ENCODE measurements at regions not wholly inside any gene's neighbourhood (a gene's known extent, or its start where the extent isn't known, plus 50 kb on each side); places are given as distances from the start of the nearest gene placed in this dataset.

- Histone ChIP-seq H3K56ac (ENCODE audit: extremely low read depth, insufficient read depth, low read length) (no peak overlapping the region), H3K14ac (replicated peaks; ENCODE audit: low read depth, low read length) (no peak overlapping the region), H3K9me1 (ENCODE audit: insufficient read depth, low read length) (no peaks in the 10 kb centered on the region), H3K18ac (ENCODE audit: low read depth, low read length) (no peak overlapping the region), H2BK120ac (ENCODE audit: low read depth, low read length) (no peak overlapping the region), H3K4me1 (ENCODE audit: control insufficient read depth, insufficient read depth, low read length) (no peaks in the 10 kb centered on the region), H3K4me3 (ENCODE audit: insufficient read depth, low read depth, low read length) (no peak overlapping the region), H4K91ac (ENCODE audit: insufficient read depth, low read depth, low read length) (no peak overlapping the region), H2BK5ac (ENCODE audit: low read depth, low read length, poor library complexity, severe bottlenecking) (no peak overlapping the region), H3K9me3 (ENCODE audit: control insufficient read depth, insufficient read depth, low read length) (no peaks in the 10 kb centered on the region), H2AFZ (replicated peaks; ENCODE audit: low read length, poor library complexity) (no peak overlapping the region), H4K20me1 (ENCODE audit: insufficient read depth, low read length) (no peaks in the 10 kb centered on the region), H2BK20ac (ENCODE audit: low read depth, low read length) (no peak overlapping the region), H2BK15ac (ENCODE audit: low read depth, low read length) (no peak overlapping the region), H2AK9ac (replicated peaks; ENCODE audit: low read depth, low read length, poor library complexity) (no peak overlapping the region), H3K36me3 (ENCODE audit: control insufficient read depth, insufficient read depth, low read length) (no peaks in the 10 kb centered on the region), H4K8ac (ENCODE audit: low read depth in 2 of 2, low read length in 2 of 2) (no peak overlapping the region), H3K4ac (ENCODE audit: low read depth, low read length) (no peak overlapping the region), H3K23ac (ENCODE audit: low read depth, low read length) (no peak overlapping the region), H3K79me1 (ENCODE audit: low read depth in 1 of 2, low read length in 2 of 2) (no peaks in the 10 kb centered on the region), H3K9ac (ENCODE audit: low read depth, low read length) (no peak overlapping the region), H3K4me2 (ENCODE audit: low read depth, low read length) (no peak overlapping the region), H4K5ac (ENCODE audit: low read depth, low read length) (no peak overlapping the region), H3K27me3 (ENCODE audit: control insufficient read depth, insufficient read depth, low read length) (no peaks in the 10 kb centered on the region), H2AK5ac (ENCODE audit: low read depth, low read length) (no peak overlapping the region), H3K27ac (ENCODE audit: insufficient read depth, low read length) (no peak overlapping the region)
- DNase-seq (no peak), ATAC-seq (ENCODE audit: low read depth) (no peak)
- POLR2A ChIA-PET (ENCODE audit: unreplicated experiment): no interaction called here
- CTCF ChIA-PET: no interaction called here
- intact Hi-C loops (cut with micrococcal nuclease) (loop anchor here (10.0 kb wide), 1 partner anchor 143 kb away; no protein-coding TSS in a partner anchor), dilution Hi-C loops (cut with HindIII; ENCODE audit: low sequenced_read_pairs, unreplicated experiment) (no loop called here), in situ Hi-C loops (cut with MboI; ENCODE audit: low sequenced_read_pairs) (loop anchor here (5.0 to 10.0 kb wide), 2 partner anchors 515 to 603 kb away; no protein-coding TSS in a partner anchor)
- WGBS, 2 experiments (ENCODE audit: extremely low coverage in 2 of 2, insufficient read length in 1 of 2): 80% methylated on average over 2 of the region's 6 CpGs; no CpG with 5 or more reads in 1 of the 2 experiments
- BruUV-seq (replicated peaks): no TSS peak
- TF ChIP-seq ELK1 (IDR thresholded peaks at IDR 0.05; ENCODE audit: borderline replicate concordance, low read depth, low read length): no peak
- TF ChIP-seq, protein P1, sequence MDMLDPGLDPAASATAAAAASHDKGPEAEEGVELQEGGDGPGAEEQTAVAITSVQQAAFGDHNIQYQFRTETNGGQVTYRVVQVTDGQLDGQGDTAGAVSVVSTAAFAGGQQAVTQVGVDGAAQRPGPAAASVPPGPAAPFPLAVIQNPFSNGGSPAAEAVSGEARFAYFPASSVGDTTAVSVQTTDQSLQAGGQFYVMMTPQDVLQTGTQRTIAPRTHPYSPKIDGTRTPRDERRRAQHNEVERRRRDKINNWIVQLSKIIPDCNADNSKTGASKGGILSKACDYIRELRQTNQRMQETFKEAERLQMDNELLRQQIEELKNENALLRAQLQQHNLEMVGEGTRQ (IDR thresholded peaks at IDR 0.05; ENCODE audit: low read depth, low read length): no peak
- TF ChIP-seq CHD1 (IDR thresholded peaks at IDR 0.05; ENCODE audit: low read depth, low read length): no peak
- TF ChIP-seq NFE2L2 (IDR thresholded peaks at IDR 0.05; ENCODE audit: low read depth, low read length): no peak
- TF ChIP-seq BHLHE40 (IDR thresholded peaks at IDR 0.05; ENCODE audit: low read depth, low read length): no peak
- no peak for TF ChIP-seq MAFK (IDR thresholded peaks at IDR 0.05; ENCODE audit: low read depth, low read length)
These were observed 213.1 kb downstream of the MSX2 start for GRCh38 chr5:174937201-174938123.
